Hindlimb muscle (tissue), 1 donor: ENCODE measurements at regions not wholly inside any gene's neighbourhood (a gene's known extent, or its start where the extent isn't known, plus 50 kb on each side); places are given as distances from the start of the nearest gene placed in this dataset.
"Not testable (repeated sequence)": the region's sequence is repeated elsewhere in the genome, so short reads cannot be mapped to it uniquely, and the experiment has no call there.

ENCODE experiments used
- DNase-seq: peaks from one replicate; pipeline ENCODE4 v3.0.0-alpha.2; 2013

GRCh38 chr3:76438971-76439370 lies 600.9 kb upstream of the ROBO2 start:
- no peak for DNase-seq

GRCh38 chr3:76442374-76442915 lies 597.5 kb upstream of the ROBO2 start:
- DNase-seq: no peak

GRCh38 chr3:76456322-76456721 lies 583.6 kb upstream of the ROBO2 start:
- no peak for DNase-seq

- DNase-seq: no peak
Measured at GRCh38 chr3:76463501-76463900, 576.4 kb upstream of the ROBO2 start.

GRCh38 chr3:76470285-76470684 lies 569.6 kb upstream of the ROBO2 start:
- no peak for DNase-seq

- no peak for DNase-seq
Measured at GRCh38 chr3:76474632-76475031, 565.3 kb upstream of the ROBO2 start.

- DNase-seq: no peak
Measured at GRCh38 chr3:76479161-76479650, 560.7 kb upstream of the ROBO2 start.

- DNase-seq: no peak
Measured at GRCh38 chr3:76482510-76482909, 557.4 kb upstream of the ROBO2 start.

GRCh38 chr3:76487446-76487845 lies 552.5 kb upstream of the ROBO2 start:
- no peak for DNase-seq

- no peak for DNase-seq
Measured at GRCh38 chr3:76490064-76490463, 549.8 kb upstream of the ROBO2 start.

- DNase-seq: no peak
Measured at GRCh38 chr3:76495216-76495615, 544.7 kb upstream of the ROBO2 start.

- no peak for DNase-seq
Measured at GRCh38 chr3:76497636-76498035, 542.3 kb upstream of the ROBO2 start.

- no peak for DNase-seq
Measured at GRCh38 chr3:76500746-76501275, 539.1 kb upstream of the ROBO2 start.

- no peak for DNase-seq
Measured at GRCh38 chr3:76501315-76501714, 538.6 kb upstream of the ROBO2 start.

GRCh38 chr3:76502076-76502475 lies 537.8 kb upstream of the ROBO2 start:
- DNase-seq: no peak

GRCh38 chr3:76505202-76505845 lies 534.6 kb upstream of the ROBO2 start:
- no peak for DNase-seq

GRCh38 chr3:76509179-76509830 lies 530.6 kb upstream of the ROBO2 start:
- DNase-seq: no peak

GRCh38 chr3:76514836-76515235 lies 525.1 kb upstream of the ROBO2 start:
- no peak for DNase-seq

- DNase-seq: no peak
Measured at GRCh38 chr3:76523337-76523736, 516.6 kb upstream of the ROBO2 start.

GRCh38 chr3:76525726-76526125 lies 514.2 kb upstream of the ROBO2 start:
- no peak for DNase-seq

- no peak for DNase-seq
Measured at GRCh38 chr3:76527773-76528172, 512.1 kb upstream of the ROBO2 start.

GRCh38 chr3:76532158-76532822 lies 507.6 kb upstream of the ROBO2 start:
- no peak for DNase-seq

GRCh38 chr3:76533710-76534109 lies 506.2 kb upstream of the ROBO2 start:
- DNase-seq: not testable (repeated sequence)
